ENCODE measurements at regions not wholly inside any gene's neighbourhood (a gene's known extent, or its start where the extent isn't known, plus 50 kb on each side); places are given as distances from the start of the nearest gene placed in this dataset.

GRCh38 chr1:96509339-96509738, 212.2 kb upstream of the PTBP2 start:
- TF ChIP-seq YY1 (IDR thresholded peaks at IDR 0.05; ENCODE audit: low read depth, low read length) = no peak
- no peak for TF ChIP-seq EP300 (IDR thresholded peaks at IDR 0.05; ENCODE audit: borderline replicate concordance in 1 of 2, low read depth in 2 of 2, low read length in 2 of 2)
- TF ChIP-seq PHF8 (conservative IDR thresholded peaks at IDR 0.05; ENCODE audit: low read depth, low read length) = no peak
- TF ChIP-seq TCF12 (IDR thresholded peaks at IDR 0.05; ENCODE audit: low read depth, low read length) = no peak
- TF ChIP-seq EGR1 (IDR thresholded peaks at IDR 0.05; ENCODE audit: borderline replicate concordance, low read depth, low read length) = no peak
- TF ChIP-seq MAX (IDR thresholded peaks at IDR 0.05) = no peak
- no peak for TF ChIP-seq CHD2 (IDR thresholded peaks at IDR 0.05; ENCODE audit: low read length)
- no peak for TF ChIP-seq CTCF (IDR thresholded peaks at IDR 0.05; ENCODE audit: control extremely low read depth in 1 of 3, insufficient read depth in 1 of 3, low read depth in 1 of 3, low read length in 3 of 3)
- no peak for TF ChIP-seq TAF7 (optimal IDR thresholded peaks at IDR 0.05; ENCODE audit: borderline replicate concordance, low read depth, low read length)

Data from H1 (cell line).